OCI-LY1 (cell line): ENCODE measurements at regions not wholly inside any gene's neighbourhood (a gene's known extent, or its start where the extent isn't known, plus 50 kb on each side); places are given as distances from the start of the nearest gene placed in this dataset.

Source experiments
- CTCF ChIP-seq: fragments of 200-600 bp; sonication (generic), shearing (Covaris generic); IDR thresholded peaks from 2 replicates; pipeline ENCODE4 v1.5.1; 2017; ENCODE audit warnings: mild to moderate bottlenecking, antibody characterized with exemption, low read length, moderate library complexity, mixed read lengths
- EZH2 ChIP-seq: fragments of 200-600 bp; sonication (generic), shearing (Covaris generic); IDR thresholded peaks from 2 replicates; pipeline ENCODE4 v1.8.0; 2017; ENCODE audit warnings: borderline replicate concordance, mixed run types, mild to moderate bottlenecking, antibody characterized with exemption, low read length, moderate library complexity, mixed read lengths

GRCh38 chr2:21407851-21408250 is 284.1 kb downstream of the TDRD15 start:
- no peak for TF ChIP-seq CTCF
- TF ChIP-seq EZH2 = no peak
